Right lobe of liver (tissue), 6 donors: ENCODE measurements at regions not wholly inside any gene's neighbourhood (a gene's known extent, or its start where the extent isn't known, plus 50 kb on each side); places are given as distances from the start of the nearest gene placed in this dataset.

Experiments used
- ATAC-seq, 4 donors: fragments of 200-7000 bp; cut with Tn5 transposase; one replicate each; pipeline ENCODE4 v1.9.1; 2020; ENCODE audit warnings: mild to moderate bottlenecking in 4 of 4, moderate library complexity in 4 of 4
- DNase-seq, 3 donors: peaks; one replicate each; pipeline ENCODE4 v3.0.0-alpha.2; 2020
- H3K27ac ChIP-seq, 3 donors: fragments of 200-600 bp; one replicate each; pipeline ENCODE4 v1.8.0; 2022
- H3K27me3 ChIP-seq, 2 donors: fragments of 200-600 bp; one replicate each; pipeline ENCODE4 v1.8.0; 2022
- H3K36me3 ChIP-seq, 4 donors: fragments of 200-600 bp; sonication (generic) in 1 of 4; one replicate each; pipeline versions ENCODE4 v1.5.1 to v1.8.0; 2017 to 2022; ENCODE audit warnings: control low read depth in 1 of 4
- H3K4me1 ChIP-seq, 4 donors: fragments of 200-600 bp; sonication (generic) in 1 of 4; one replicate each; pipeline versions ENCODE4 v1.5.1 to v1.8.0; 2017 to 2022; ENCODE audit warnings: control low read depth in 1 of 4
- H3K4me3 ChIP-seq, 3 donors: fragments of 200-600 bp; one replicate each; pipeline ENCODE4 v1.8.0; 2022
- H3K9me3 ChIP-seq, 4 donors: fragments of 200-600 bp; sonication (generic) in 1 of 4; one replicate each; pipeline versions ENCODE4 v1.5.1 to v1.8.0; 2017 to 2022; ENCODE audit warnings: control low read depth in 1 of 4
- CTCF ChIP-seq, 4 donors: fragments of 200-600 bp in 3 of 4; fragments of 450-650 bp in 1 of 4; IDR thresholded peaks; one replicate each; pipeline versions ENCODE4 v1.5.1 to v1.8.0; 2016 to 2022; ENCODE audit warnings: antibody characterized with exemption in 4 of 4, mild to moderate bottlenecking in 2 of 4
- POLR2A ChIP-seq: fragments of 450-650 bp; IDR thresholded peaks from one replicate; pipeline ENCODE4 v1.6.1; 2017; ENCODE audit warnings: antibody characterized with exemption, mild to moderate bottlenecking
- WGBS: methylation state at CpG from one replicate; pipeline ENCODE4 v1.1.6; 2018; ENCODE audit warnings: low coverage, low lambda C conversion rate; ENCODE audit not compliant: insufficient coverage; ENCODE audit errors: missing lambda C conversion rate; 5-methylcytosine and 5-hydroxymethylcytosine counted together
- intact Hi-C, 2 donors: fragments of 100-400 bp; cut with DNase I; formaldehyde crosslinking; loops; one replicate each; pipeline versions ENCODE4 v1.11.2 to v1.14.1; 2022
- donor health status: DM: no; HTN: yes; CAD: no.
- donor health status: DM: no; HTN: no; CAD: no.
- donor health status: DM: no; HTN: no; CAD: no.
- donor health status: DM: no; HTN: yes; CAD: no.
- donor health status: DM: no; HTN: yes; CAD: no.

- intact Hi-C loops: no loop called here
- 39% methylated on average over 2 of the region's 2 CpGs for WGBS
These were observed 321.3 kb downstream of the TMA16 start for GRCh38 chr4:163815776-163816175.

GRCh38 chr4:163816494-163816893, 322.0 kb downstream of the TMA16 start:
- TF ChIP-seq POLR2A (no peak), CTCF (IDR thresholded peaks at IDR 0.05) (no peak)
- no peak overlapping the region for H3K4me3 ChIP-seq
- ATAC-seq: no peak
- 50% methylated on average over 1 of the region's 1 CpG for WGBS
- H3K27me3 ChIP-seq: no peaks in the 10 kb centered on the region
- no peak for DNase-seq
- H3K27ac ChIP-seq: no peak overlapping the region
- no peaks in the 10 kb centered on the region for H3K4me1 ChIP-seq
- intact Hi-C loops: no loop called here
- peaks cover 0 to 4% (median 0%) of the 10 kb centered on the region in 4 donors for H3K9me3 ChIP-seq
- H3K36me3 ChIP-seq: no peaks in the 10 kb centered on the region

More at GRCh38 chr4:163815776-163816175, 321.3 kb downstream of the TMA16 start:
- no peaks in the 10 kb centered on the region for H3K4me1 ChIP-seq
- H3K36me3 ChIP-seq: no peaks in the 10 kb centered on the region
- no peak overlapping the region for H3K4me3 ChIP-seq
- peaks cover 0 to 4% (median 0%) of the 10 kb centered on the region in 4 donors for H3K9me3 ChIP-seq
- no peak for TF ChIP-seq CTCF (IDR thresholded peaks at IDR 0.05)
- TF ChIP-seq POLR2A: no peak
- no peak overlapping the region for H3K27ac ChIP-seq
- ATAC-seq (no peak), DNase-seq (no peak)
- H3K27me3 ChIP-seq: no peaks in the 10 kb centered on the region

GRCh38 chr4:163818673-163819072, 324.2 kb downstream of the TMA16 start:
- H3K36me3 ChIP-seq: no peaks in the 10 kb centered on the region
- no peaks in the 10 kb centered on the region for H3K27me3 ChIP-seq
- peaks cover 0 to 4% (median 0%) of the 10 kb centered on the region in 4 donors for H3K9me3 ChIP-seq
- TF ChIP-seq POLR2A: no peak
- WGBS: 31% methylated on average over 3 of the region's 3 CpGs
- H3K4me3 ChIP-seq: no peak overlapping the region
- ATAC-seq (no peak), DNase-seq (no peak)
- intact Hi-C loops: no loop called here
- H3K4me1 ChIP-seq: no peaks in the 10 kb centered on the region
- no peak overlapping the region for H3K27ac ChIP-seq

GRCh38 chr4:163833669-163834068, 339.2 kb downstream of the TMA16 start:
- no peak overlapping the region for H3K27ac ChIP-seq
- no peaks in the 10 kb centered on the region for H3K4me1 ChIP-seq
- no peaks in the 10 kb centered on the region for H3K27me3 ChIP-seq
- 20% methylated on average over 2 of the region's 2 CpGs for WGBS
- H3K4me3 ChIP-seq: no peak overlapping the region
- intact Hi-C loops: no loop called here
- H3K9me3 ChIP-seq: no peaks in the 10 kb centered on the region
- ATAC-seq (no peak), DNase-seq (no peak)
- TF ChIP-seq POLR2A (no peak), CTCF (IDR thresholded peaks at IDR 0.05) (no peak)
- H3K36me3 ChIP-seq: no peaks in the 10 kb centered on the region

GRCh38 chr4:163846008-163846407, 351.5 kb downstream of the TMA16 start:
- H3K27me3 ChIP-seq: no peaks in the 10 kb centered on the region
- DNase-seq (no peak), ATAC-seq (no peak)
- WGBS: 53% methylated on average over 3 of the region's 3 CpGs
- no peaks in the 10 kb centered on the region for H3K4me1 ChIP-seq
- H3K4me3 ChIP-seq: no peak overlapping the region
- H3K9me3 ChIP-seq: no peaks in the 10 kb centered on the region
- TF ChIP-seq CTCF (IDR thresholded peaks at IDR 0.05) (no peak), POLR2A (no peak)
- no peak overlapping the region for H3K27ac ChIP-seq
- H3K36me3 ChIP-seq: no peaks in the 10 kb centered on the region
- intact Hi-C loops: no loop called here
